HEK293T (cell line): ENCODE measurements at regions not wholly inside any gene's neighbourhood (a gene's known extent, or its start where the extent isn't known, plus 50 kb on each side); places are given as distances from the start of the nearest gene placed in this dataset.
A peak's percentile ranks its signal among the peaks of the same experiment; 100 is the strongest.

Experiments
- CTCF ChIA-PET: fragments of 350-600 bp; formaldehyde crosslinking; extraction: SDS; loops from one replicate; lab custom pipeline; 2021; ENCODE audit warnings: antibody characterized with exemption, inconsistent platforms; lab: Yijun Ruan, JAX
- POLR2A ChIA-PET: fragments of 350-600 bp; formaldehyde crosslinking; extraction: SDS; loops from one replicate; lab custom pipeline; 2020; ENCODE audit warnings: antibody characterized with exemption, inconsistent platforms; lab: Yijun Ruan, JAX
- DNase-seq: peaks from one replicate; pipeline ENCODE4 v3.0.0; 2012; ENCODE audit warnings: mixed read lengths; ENCODE audit errors: extremely low spot score
- ARNT ChIP-seq: fragments of 450-650 bp; IDR thresholded peaks from 2 replicates; pipeline ENCODE4 v1.6.1; 2017; ENCODE audit warnings: mild to moderate bottlenecking
- BHLHE40 ChIP-seq: fragments of 450-650 bp; IDR thresholded peaks from 2 replicates; pipeline ENCODE4 v1.6.1; 2016; ENCODE audit warnings: mild to moderate bottlenecking, moderate library complexity, borderline replicate concordance
- CTBP1 ChIP-seq: fragments of 450-650 bp; IDR thresholded peaks from 2 replicates; pipeline ENCODE4 v1.6.1; 2016; ENCODE audit warnings: borderline replicate concordance
- ELF4 ChIP-seq: fragments of 450-650 bp; IDR thresholded peaks from 2 replicates; pipeline ENCODE4 v1.6.1; 2017; ENCODE audit warnings: antibody characterized with exemption
- FOXA1 ChIP-seq: fragments of 450-650 bp; IDR thresholded peaks from 2 replicates; pipeline ENCODE4 v1.6.1; 2016; ENCODE audit warnings: mild to moderate bottlenecking
- FOXK2 ChIP-seq: fragments of 450-650 bp; IDR thresholded peaks from 2 replicates; pipeline ENCODE4 v1.6.1; 2016; ENCODE audit warnings: mild to moderate bottlenecking
- FOXM1 ChIP-seq: fragments of 450-650 bp; IDR thresholded peaks from 2 replicates; pipeline ENCODE4 v1.6.1; 2017; ENCODE audit warnings: mild to moderate bottlenecking, borderline replicate concordance
- HDGF ChIP-seq: fragments of 450-650 bp; IDR thresholded peaks from 2 replicates; pipeline ENCODE4 v1.6.1; 2017; ENCODE audit warnings: antibody characterized with exemption, borderline replicate concordance
- L3MBTL2 ChIP-seq: fragments of 450-650 bp; conservative IDR thresholded peaks from 2 replicates; pipeline ENCODE4 v1.6.1; 2016; ENCODE audit warnings: mild to moderate bottlenecking
- LEF1 ChIP-seq: fragments of 450-650 bp; IDR thresholded peaks from 2 replicates; pipeline ENCODE4 v1.6.1; 2017; ENCODE audit warnings: mild to moderate bottlenecking, borderline replicate concordance
- NFRKB ChIP-seq: fragments of 450-650 bp; IDR thresholded peaks from 2 replicates; pipeline ENCODE4 v1.6.1; 2016; ENCODE audit warnings: mild to moderate bottlenecking, moderate library complexity
- PKNOX1 ChIP-seq: fragments of 450-650 bp; IDR thresholded peaks from 2 replicates; pipeline ENCODE4 v1.6.1; 2016
- SP1 ChIP-seq: fragments of 450-650 bp; IDR thresholded peaks from 2 replicates; pipeline ENCODE4 v1.6.1; 2017
- SUZ12 ChIP-seq: fragments of 450-650 bp; IDR thresholded peaks from 2 replicates; pipeline ENCODE4 v1.6.1; 2016; ENCODE audit warnings: mild to moderate bottlenecking
- TARDBP ChIP-seq: fragments of 450-650 bp; IDR thresholded peaks from 2 replicates; pipeline ENCODE4 v1.6.1; 2016
- ZNF384 ChIP-seq: fragments of 450-650 bp; IDR thresholded peaks from 2 replicates; pipeline ENCODE4 v1.6.1; 2016

DNA sequence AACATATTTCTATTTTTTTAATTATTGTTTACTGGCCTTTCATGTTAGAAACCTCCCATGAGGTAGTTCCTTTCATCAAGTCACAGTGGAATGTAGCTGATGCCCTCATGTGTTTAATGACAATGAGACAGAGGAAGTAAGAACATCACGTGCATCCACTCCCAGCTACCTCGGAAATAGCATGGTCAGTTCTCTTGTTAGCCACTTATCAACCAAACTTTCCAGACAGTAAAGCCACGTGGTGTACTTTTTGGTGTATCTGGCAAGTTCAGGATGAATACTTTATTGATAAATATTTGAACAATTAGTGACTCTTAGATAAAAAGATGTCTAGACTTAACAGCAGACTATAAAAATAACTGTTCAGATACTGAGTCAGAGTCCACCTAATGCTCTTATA lies 781.7 kb downstream of the MECOM start:
- ChIA-PET POLR2A (no interaction called here), CTCF (no interaction called here)
- no peak for DNase-seq

DNA sequence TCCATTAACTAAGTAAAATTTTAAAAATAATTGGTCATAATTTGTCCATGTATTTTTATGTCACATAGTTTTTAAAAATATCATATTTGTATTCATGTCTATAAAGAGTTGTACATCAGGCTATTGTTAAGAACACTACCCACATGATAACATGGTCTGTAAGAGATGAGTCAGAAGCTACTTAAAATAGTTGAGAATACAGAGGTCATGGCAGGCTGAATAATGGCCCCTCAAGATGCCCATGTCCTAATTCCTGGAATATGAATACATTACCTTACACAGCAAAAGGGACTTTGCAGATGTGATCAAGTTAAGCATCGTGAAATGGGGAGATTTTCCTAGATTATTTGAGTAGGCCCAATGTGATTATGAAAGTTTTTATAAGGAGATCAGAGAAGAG lies 782.9 kb upstream of the GOLIM4 start:
- no peak for DNase-seq
- CTCF ChIA-PET, result interaction anchor here (0.6 kb wide), 1 partner anchor 13 kb away, joined by 3 read pairs; no protein-coding TSS in a partner anchor
- no peak for TF ChIP-seq NFRKB
- POLR2A ChIA-PET, result no interaction called here

More for the DNA sequence above, 781.7 kb downstream of the MECOM start:
- TF ChIP-seq HDGF, result no peak
- TF ChIP-seq SUZ12, result no peak
- no peak for TF ChIP-seq FOXK2
- no peak for TF ChIP-seq TARDBP
- TF ChIP-seq BHLHE40, result no peak
- TF ChIP-seq LEF1, result no peak
- no peak for TF ChIP-seq SP1
- no peak for TF ChIP-seq ELF4
- no peak for TF ChIP-seq FOXM1
- TF ChIP-seq CTBP1, result no peak
- no peak for TF ChIP-seq PKNOX1
- no peak for TF ChIP-seq ZNF384
- no peak for TF ChIP-seq NFRKB
- no peak for TF ChIP-seq L3MBTL2

DNA sequence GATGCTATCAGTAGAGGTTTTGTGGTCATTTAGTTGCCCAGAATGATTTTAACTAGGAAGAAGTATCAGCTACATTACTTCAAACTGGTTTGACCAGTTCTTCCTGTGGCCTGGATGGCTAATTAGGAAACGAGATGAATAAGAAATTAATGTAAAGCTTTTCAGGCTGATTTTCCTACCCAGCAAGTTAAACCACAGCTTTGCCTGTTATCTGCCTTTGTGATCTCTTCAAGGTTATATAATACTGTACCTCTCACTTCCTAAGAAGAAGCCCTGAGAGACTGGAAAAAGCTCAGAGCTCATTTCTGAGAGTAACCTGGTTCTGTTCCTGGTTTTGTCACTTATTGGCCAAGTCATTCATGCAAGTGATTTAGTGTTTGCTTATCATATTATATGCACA lies 782.2 kb upstream of the GOLIM4 start:
- TF ChIP-seq HDGF, result no peak
- no peak for TF ChIP-seq CTBP1
- TF ChIP-seq ELF4, result no peak
- no peak for TF ChIP-seq TARDBP
- TF ChIP-seq ZNF384, result no peak
- no peak for TF ChIP-seq SP1
- no peak for TF ChIP-seq LEF1
- TF ChIP-seq L3MBTL2, result no peak
- TF ChIP-seq FOXK2, result no peak
- TF ChIP-seq ARNT, result no peak
- no peak for TF ChIP-seq PKNOX1
- TF ChIP-seq NFRKB, result no peak
- TF ChIP-seq FOXM1, result no peak
- no peak for TF ChIP-seq FOXA1
- no peak for TF ChIP-seq BHLHE40
- no peak for TF ChIP-seq SUZ12
- ChIA-PET POLR2A (no interaction called here), CTCF (interaction anchor here (0.6 kb wide), 1 partner anchor 13 kb away, joined by 3 read pairs; no protein-coding TSS in a partner anchor)
- DNase-seq, result no peak

DNA sequence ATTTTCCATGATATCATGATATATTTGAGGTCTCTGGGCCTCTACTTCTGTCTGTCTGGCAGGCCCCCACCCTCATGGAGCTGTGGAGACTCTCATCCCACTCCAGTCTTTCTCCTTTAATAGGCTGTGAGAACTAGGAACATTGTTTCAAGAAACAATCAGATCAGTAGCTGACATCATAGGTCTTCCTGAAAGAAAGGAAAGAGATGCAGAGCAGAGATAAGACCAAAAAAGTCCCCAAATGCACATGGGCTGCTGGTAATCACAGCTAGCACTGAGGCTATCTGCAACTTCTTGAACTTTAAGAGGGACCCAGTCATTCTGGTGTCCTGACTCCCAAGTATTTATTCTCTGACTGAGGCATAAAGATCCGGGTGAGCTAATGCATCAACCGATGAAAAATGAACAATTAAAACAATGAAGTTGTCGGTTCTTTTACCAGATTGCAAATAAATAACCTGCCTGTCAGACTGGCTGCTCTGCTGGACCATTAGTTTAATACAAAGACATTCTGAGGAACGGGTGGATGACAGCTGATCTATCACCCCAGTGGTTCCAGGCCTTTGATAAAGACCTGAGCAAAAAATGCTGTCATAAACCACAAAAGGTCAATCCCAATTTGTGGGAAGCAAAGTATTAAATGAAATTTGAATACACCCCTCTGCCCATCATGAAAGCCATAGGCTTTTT lies 780.8 kb upstream of the GOLIM4 start:
- no peak for DNase-seq
- POLR2A ChIA-PET, result no interaction called here
- TF ChIP-seq PKNOX1 (peak; percentile 43; the same call in 1 of the 2 replicates), SP1 (no peak)
- CTCF ChIA-PET, result interaction anchor here (0.9 kb wide), 1 partner anchor 11 kb away, joined by 5 read pairs; no protein-coding TSS in a partner anchor

DNA sequence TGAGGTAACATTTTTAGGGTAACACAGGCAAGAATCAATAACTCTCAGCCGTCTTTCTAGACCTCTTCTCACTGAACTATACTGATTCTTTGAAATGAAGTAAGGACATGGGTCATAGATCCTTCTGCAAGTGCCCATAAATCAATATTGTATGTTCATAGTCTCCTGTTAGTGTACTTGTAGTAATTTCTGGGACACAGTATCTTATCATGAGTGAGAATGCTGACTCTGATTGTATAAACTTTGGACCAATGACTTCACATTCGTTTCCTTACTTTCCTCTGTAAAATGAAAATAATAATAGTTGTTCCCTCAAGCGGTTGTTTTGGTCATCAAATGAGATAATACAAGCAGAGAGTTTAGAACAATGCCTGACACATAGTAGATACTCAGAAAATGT lies 777.1 kb upstream of the GOLIM4 start:
- TF ChIP-seq SUZ12, result no peak
- no peak for TF ChIP-seq FOXM1
- TF ChIP-seq SP1, result no peak
- no peak for TF ChIP-seq ELF4
- no peak for TF ChIP-seq TARDBP
- CTCF ChIA-PET, result no interaction called here
- POLR2A ChIA-PET, result no interaction called here
- DNase-seq, result no peak

DNA sequence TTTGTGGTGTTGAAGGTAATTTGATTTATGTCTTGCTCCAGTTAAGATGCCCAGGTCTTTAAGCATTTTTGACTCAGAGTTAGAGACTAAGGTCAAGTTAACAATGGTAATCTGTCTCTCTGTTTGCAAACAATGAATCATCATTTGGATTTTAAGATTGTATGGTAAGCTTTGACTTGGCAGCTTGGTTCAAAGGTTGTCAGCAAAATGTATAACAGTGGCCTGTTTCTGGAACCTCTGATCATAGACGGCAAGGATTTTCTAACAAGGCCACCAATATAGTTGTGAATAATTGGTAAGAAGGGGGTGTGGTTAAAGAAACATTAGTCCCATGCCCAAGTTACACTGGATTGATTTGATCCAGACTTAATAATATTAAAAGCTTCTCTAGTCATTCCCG lies 775.2 kb upstream of the GOLIM4 start:
- no peak for DNase-seq
- ChIA-PET POLR2A (no interaction called here), CTCF (no interaction called here)
- 0 out of 2 replicates have a peak, but pooled peaks have one; percentile 28 for TF ChIP-seq PKNOX1
- no peak for TF ChIP-seq CTBP1
